Stomach (tissue), 4 donors: ENCODE measurements at regions not wholly inside any gene's neighbourhood (a gene's known extent, or its start where the extent isn't known, plus 50 kb on each side); places are given as distances from the start of the nearest gene placed in this dataset.

Source experiments
- EP300 ChIP-seq: sonication (generic); formaldehyde crosslinking; IDR thresholded peaks from one replicate; pipeline ENCODE4 v1.6.1; 2017; ENCODE audit warnings: antibody characterized with exemption
- POLR2A ChIP-seq, 4 donors: fragments of 450-650 bp; IDR thresholded peaks; one replicate each; pipeline ENCODE4 v1.6.1; 2016; ENCODE audit warnings: antibody characterized with exemption in 4 of 4, control low read depth in 2 of 4, mild to moderate bottlenecking in 1 of 4, moderate library complexity in 1 of 4
- TF ChIP-seq, protein P1 (sequence below), 7 experiments: fragments of 450-650 bp in 4 of 7; fragments of 200-600 bp in 3 of 7; sonication (generic) in 3 of 7; IDR thresholded peaks; one replicate each; pipeline ENCODE4 v1.5.1; 2016 to 2019; ENCODE audit warnings: antibody characterized with exemption in 7 of 7, control low read depth in 2 of 7, mild to moderate bottlenecking in 1 of 7

DNA sequence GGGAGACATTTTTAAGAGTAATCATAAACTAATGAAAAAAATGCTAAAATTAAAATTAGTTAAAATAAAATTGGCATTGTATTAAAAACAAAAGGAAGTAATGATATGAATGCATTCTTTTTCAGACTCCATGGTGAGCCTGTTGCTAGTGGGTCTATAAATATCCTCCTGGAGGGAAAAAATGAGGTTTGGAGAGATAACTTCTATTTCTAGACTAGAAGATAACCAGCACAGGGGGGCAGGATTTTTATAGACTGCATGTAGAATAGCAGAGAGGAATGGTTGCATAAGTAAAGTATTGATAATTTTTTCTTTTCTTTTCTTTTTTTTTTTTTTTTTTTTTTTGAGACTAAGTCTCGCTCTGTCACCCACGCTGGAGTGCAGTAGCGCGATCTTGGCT is 835.8 kb upstream of the VRK2 start:
- TF ChIP-seq, protein P1, sequence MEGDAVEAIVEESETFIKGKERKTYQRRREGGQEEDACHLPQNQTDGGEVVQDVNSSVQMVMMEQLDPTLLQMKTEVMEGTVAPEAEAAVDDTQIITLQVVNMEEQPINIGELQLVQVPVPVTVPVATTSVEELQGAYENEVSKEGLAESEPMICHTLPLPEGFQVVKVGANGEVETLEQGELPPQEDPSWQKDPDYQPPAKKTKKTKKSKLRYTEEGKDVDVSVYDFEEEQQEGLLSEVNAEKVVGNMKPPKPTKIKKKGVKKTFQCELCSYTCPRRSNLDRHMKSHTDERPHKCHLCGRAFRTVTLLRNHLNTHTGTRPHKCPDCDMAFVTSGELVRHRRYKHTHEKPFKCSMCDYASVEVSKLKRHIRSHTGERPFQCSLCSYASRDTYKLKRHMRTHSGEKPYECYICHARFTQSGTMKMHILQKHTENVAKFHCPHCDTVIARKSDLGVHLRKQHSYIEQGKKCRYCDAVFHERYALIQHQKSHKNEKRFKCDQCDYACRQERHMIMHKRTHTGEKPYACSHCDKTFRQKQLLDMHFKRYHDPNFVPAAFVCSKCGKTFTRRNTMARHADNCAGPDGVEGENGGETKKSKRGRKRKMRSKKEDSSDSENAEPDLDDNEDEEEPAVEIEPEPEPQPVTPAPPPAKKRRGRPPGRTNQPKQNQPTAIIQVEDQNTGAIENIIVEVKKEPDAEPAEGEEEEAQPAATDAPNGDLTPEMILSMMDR (IDR thresholded peaks at IDR 0.05): no peak
- TF ChIP-seq EP300: no peak
- TF ChIP-seq POLR2A (IDR thresholded peaks at IDR 0.05): no peak
